KMS-11 (cell line): ENCODE measurements at regions not wholly inside any gene's neighbourhood (a gene's known extent, or its start where the extent isn't known, plus 50 kb on each side); places are given as distances from the start of the nearest gene placed in this dataset.

ENCODE experiments used
- H2AFZ ChIP-seq: fragments of 200-600 bp; sonication (generic); 2 replicates; pipeline ENCODE4 v1.6.1; 2016; ENCODE audit warnings: antibody characterized with exemption, mixed run types, low read depth
- H3K27ac ChIP-seq: fragments of 200-600 bp; sonication (generic); 2 replicates; pipeline ENCODE4 v1.6.1; 2016; ENCODE audit warnings: mild to moderate bottlenecking, mixed run types
- H3K27me3 ChIP-seq: fragments of 200-600 bp; sonication (generic); 2 replicates; pipeline ENCODE4 v1.6.1; 2017; ENCODE audit warnings: mild to moderate bottlenecking, low read depth, mixed run types, moderate library complexity; ENCODE audit not compliant: insufficient read depth
- H3K36me3 ChIP-seq: fragments of 200-600 bp; sonication (generic); 2 replicates; pipeline ENCODE4 v1.6.1; 2017; ENCODE audit warnings: mild to moderate bottlenecking, mixed run types; ENCODE audit not compliant: insufficient read depth
- H3K4me1 ChIP-seq: fragments of 200-600 bp; sonication (generic); 2 replicates; pipeline ENCODE4 v1.6.1; 2016; ENCODE audit warnings: mild to moderate bottlenecking, low read depth, mixed run types; ENCODE audit not compliant: poor library complexity, severe bottlenecking
- H3K4me2 ChIP-seq: fragments of 200-600 bp; sonication (generic); 2 replicates; pipeline ENCODE4 v1.7.0; 2016; ENCODE audit warnings: mild to moderate bottlenecking, mixed run types
- H3K4me3 ChIP-seq: fragments of 200-600 bp; sonication (generic); IDR thresholded peaks from 2 replicates; pipeline ENCODE4 v1.6.1; 2017; ENCODE audit warnings: low read depth, low read length, mixed read lengths; ENCODE audit not compliant: insufficient read depth
- H3K79me2 ChIP-seq: fragments of 200-600 bp; sonication (generic); 2 replicates; pipeline ENCODE4 v1.6.1; 2016; ENCODE audit warnings: low read depth, mixed run types; ENCODE audit not compliant: insufficient read depth
- H3K9ac ChIP-seq: fragments of 200-600 bp; sonication (generic); 2 replicates; pipeline ENCODE4 v1.6.1; 2016; ENCODE audit warnings: mild to moderate bottlenecking, mixed run types
- H4K20me1 ChIP-seq: fragments of 200-600 bp; sonication (generic); 2 replicates; pipeline ENCODE4 v1.6.1; 2016; ENCODE audit warnings: mild to moderate bottlenecking, mixed run types; ENCODE audit not compliant: insufficient read depth
- TF ChIP-seq, protein P1 (sequence below): fragments of 200-600 bp; sonication (generic); conservative IDR thresholded peaks from 2 replicates; pipeline ENCODE4 v1.6.1; 2017; ENCODE audit warnings: low read depth, mild to moderate bottlenecking, antibody characterized with exemption, low read length, moderate library complexity, mixed read lengths

DNA sequence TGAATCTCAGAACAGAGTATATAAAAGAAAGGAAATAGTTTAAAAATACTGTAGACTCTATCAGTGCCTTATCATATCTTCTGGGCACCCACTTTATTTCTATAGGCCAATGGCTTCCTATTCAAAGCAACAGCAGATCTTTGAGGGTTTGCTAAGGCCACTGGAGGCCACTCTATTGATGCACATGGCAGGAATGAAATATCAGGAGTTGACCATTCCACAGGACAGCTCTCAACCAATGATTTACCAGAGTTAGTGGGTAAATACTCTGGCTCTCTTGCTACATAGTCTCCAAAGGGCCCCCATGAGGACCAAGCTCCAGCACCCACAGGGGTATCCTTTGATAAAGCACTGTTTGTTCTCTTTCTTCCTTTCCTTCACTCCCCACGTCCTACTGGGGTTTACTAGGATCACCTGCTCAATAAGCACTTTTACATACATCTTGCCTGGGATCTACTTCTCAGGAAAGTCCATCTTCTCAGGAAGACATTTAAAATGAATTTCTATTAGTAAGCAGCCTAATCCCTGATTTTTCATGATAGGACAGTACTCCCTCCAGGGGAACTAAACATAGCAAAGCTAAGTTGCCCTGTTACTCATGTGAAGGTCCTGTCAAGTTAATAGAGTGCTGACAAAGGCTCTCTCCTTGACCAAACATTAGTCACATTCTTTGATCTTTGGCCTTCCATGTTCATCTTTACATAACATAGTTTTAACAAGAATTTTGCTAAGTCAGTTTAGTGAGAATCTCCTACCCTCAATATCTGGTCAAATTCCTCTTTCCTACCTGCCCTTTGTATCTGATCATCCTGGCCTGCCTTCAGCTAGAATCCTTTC lies 459.7 kb downstream of the GRXCR1 start:
- no peaks in the 10 kb centered on the region for H3K27me3 ChIP-seq
- H2AFZ ChIP-seq = no peak overlapping the region
- H3K4me1 ChIP-seq = no peaks in the 10 kb centered on the region
- H3K9ac ChIP-seq = no peak overlapping the region
- no peaks in the 10 kb centered on the region for H3K79me2 ChIP-seq
- no peak overlapping the region for H3K4me2 ChIP-seq
- H3K36me3 ChIP-seq = no peaks in the 10 kb centered on the region
- no peak overlapping the region for H3K4me3 ChIP-seq
- H3K27ac ChIP-seq = no peak overlapping the region
- H4K20me1 ChIP-seq = no peaks in the 10 kb centered on the region
- TF ChIP-seq, protein P1, sequence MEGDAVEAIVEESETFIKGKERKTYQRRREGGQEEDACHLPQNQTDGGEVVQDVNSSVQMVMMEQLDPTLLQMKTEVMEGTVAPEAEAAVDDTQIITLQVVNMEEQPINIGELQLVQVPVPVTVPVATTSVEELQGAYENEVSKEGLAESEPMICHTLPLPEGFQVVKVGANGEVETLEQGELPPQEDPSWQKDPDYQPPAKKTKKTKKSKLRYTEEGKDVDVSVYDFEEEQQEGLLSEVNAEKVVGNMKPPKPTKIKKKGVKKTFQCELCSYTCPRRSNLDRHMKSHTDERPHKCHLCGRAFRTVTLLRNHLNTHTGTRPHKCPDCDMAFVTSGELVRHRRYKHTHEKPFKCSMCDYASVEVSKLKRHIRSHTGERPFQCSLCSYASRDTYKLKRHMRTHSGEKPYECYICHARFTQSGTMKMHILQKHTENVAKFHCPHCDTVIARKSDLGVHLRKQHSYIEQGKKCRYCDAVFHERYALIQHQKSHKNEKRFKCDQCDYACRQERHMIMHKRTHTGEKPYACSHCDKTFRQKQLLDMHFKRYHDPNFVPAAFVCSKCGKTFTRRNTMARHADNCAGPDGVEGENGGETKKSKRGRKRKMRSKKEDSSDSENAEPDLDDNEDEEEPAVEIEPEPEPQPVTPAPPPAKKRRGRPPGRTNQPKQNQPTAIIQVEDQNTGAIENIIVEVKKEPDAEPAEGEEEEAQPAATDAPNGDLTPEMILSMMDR = no peak

DNA sequence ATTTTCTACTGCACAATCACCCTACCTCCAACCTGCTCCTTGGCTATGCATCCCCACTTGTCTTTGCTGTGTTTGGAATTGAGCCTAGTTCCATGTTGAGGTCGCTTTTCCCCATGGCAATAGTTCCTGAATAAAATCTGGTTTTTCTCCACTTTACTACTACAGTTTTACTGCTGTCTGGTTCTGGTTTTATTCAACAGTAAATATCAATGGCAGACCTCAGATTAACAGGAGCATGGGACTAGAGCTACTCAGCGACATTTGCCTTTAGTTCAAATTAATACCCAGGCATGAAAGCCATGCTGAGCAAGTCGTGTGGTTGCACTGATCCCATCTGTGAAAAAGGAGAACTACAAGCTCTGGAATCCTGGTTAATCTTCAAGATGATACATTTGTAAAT lies 460.3 kb downstream of the GRXCR1 start:
- Histone ChIP-seq H3K79me2 (no peaks in the 10 kb centered on the region), H2AFZ (no peak overlapping the region), H3K27me3 (no peaks in the 10 kb centered on the region), H3K4me1 (no peaks in the 10 kb centered on the region), H3K4me3 (no peak overlapping the region), H3K27ac (no peak overlapping the region), H3K4me2 (no peak overlapping the region), H4K20me1 (no peaks in the 10 kb centered on the region), H3K9ac (no peak overlapping the region), H3K36me3 (no peaks in the 10 kb centered on the region)
- TF ChIP-seq, protein P1 = no peak

DNA sequence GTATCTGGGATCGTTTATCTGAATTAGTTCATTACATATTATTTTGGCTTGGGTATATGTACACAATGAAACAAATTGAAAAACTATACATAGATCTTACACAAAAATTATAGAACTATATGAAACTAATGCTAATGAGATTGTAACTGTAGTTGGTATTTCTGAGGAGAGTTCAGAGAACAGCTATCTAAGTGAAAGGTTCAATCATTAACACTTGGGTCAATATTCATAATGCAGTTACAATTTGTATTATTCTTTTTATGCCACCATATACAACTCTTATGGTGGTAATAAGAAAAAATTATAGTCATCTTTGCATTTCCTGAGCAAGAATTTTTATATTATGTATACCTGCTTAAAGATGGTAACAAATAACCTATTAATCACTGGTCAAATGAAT lies 461.0 kb downstream of the GRXCR1 start:
- no peaks in the 10 kb centered on the region for H4K20me1 ChIP-seq
- H3K4me2 ChIP-seq = no peak overlapping the region
- no peaks in the 10 kb centered on the region for H3K4me1 ChIP-seq
- TF ChIP-seq, protein P1 = no peak
- H2AFZ ChIP-seq = no peak overlapping the region
- H3K27ac ChIP-seq = no peak overlapping the region
- no peaks in the 10 kb centered on the region for H3K27me3 ChIP-seq
- H3K36me3 ChIP-seq = no peaks in the 10 kb centered on the region
- no peaks in the 10 kb centered on the region for H3K79me2 ChIP-seq
- no peak overlapping the region for H3K9ac ChIP-seq
- H3K4me3 ChIP-seq = no peak overlapping the region

DNA sequence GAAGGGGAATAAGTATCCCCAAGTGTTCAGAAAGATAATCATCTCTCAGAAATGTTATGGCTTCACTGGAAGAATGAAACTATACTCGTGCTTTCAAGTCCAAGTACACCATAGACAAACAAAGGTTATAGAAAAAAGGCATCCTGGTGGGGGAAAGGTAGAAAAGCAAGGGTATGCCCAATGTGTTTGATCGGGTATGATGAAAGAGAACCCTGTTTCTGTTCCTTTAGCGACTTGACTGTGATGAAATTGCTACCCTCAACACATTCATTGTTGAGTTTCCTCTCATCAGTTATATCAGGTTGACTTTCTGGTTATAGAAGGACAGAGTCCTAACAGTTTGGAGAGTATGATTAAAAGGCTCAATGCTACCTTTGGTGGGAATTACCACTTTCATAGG lies 464.3 kb downstream of the GRXCR1 start:
- TF ChIP-seq, protein P1 = no peak
- no peaks in the 10 kb centered on the region for H3K4me1 ChIP-seq
- no peak overlapping the region for H2AFZ ChIP-seq
- no peak overlapping the region for H3K4me3 ChIP-seq
- H3K4me2 ChIP-seq = no peak overlapping the region
- no peaks in the 10 kb centered on the region for H3K27me3 ChIP-seq
- no peaks in the 10 kb centered on the region for H3K36me3 ChIP-seq
- H3K79me2 ChIP-seq = no peaks in the 10 kb centered on the region
- H4K20me1 ChIP-seq = no peaks in the 10 kb centered on the region
- no peak overlapping the region for H3K9ac ChIP-seq
- H3K27ac ChIP-seq = no peak overlapping the region
